ENCODE measurements at regions not wholly inside any gene's neighbourhood (a gene's known extent, or its start where the extent isn't known, plus 50 kb on each side); places are given as distances from the start of the nearest gene placed in this dataset.

GRCh38 chrX:121227888-121228287 is 180.5 kb downstream of the GLUD2 start:
- no peak for DNase-seq (ENCODE audit: low read depth, low spot score)
- no peaks in the 10 kb centered on the region for H4K20me1 ChIP-seq (ENCODE audit: control insufficient read depth, extremely low read depth, insufficient read depth, low read length)
- no peak overlapping the region for H3K27ac ChIP-seq (ENCODE audit: control insufficient read depth, insufficient read depth, low read length)
- no peak overlapping the region for H3K9ac ChIP-seq (ENCODE audit: control insufficient read depth, extremely low read depth, insufficient read depth, low read length)
- dilution Hi-C loops (cut with MboI; ENCODE audit: extremely low pct_ligation_motif_present, low sequenced_read_pairs), result no loop called here
- TF ChIP-seq, protein P1, sequence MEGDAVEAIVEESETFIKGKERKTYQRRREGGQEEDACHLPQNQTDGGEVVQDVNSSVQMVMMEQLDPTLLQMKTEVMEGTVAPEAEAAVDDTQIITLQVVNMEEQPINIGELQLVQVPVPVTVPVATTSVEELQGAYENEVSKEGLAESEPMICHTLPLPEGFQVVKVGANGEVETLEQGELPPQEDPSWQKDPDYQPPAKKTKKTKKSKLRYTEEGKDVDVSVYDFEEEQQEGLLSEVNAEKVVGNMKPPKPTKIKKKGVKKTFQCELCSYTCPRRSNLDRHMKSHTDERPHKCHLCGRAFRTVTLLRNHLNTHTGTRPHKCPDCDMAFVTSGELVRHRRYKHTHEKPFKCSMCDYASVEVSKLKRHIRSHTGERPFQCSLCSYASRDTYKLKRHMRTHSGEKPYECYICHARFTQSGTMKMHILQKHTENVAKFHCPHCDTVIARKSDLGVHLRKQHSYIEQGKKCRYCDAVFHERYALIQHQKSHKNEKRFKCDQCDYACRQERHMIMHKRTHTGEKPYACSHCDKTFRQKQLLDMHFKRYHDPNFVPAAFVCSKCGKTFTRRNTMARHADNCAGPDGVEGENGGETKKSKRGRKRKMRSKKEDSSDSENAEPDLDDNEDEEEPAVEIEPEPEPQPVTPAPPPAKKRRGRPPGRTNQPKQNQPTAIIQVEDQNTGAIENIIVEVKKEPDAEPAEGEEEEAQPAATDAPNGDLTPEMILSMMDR (optimal IDR thresholded peaks at IDR 0.05 in 1 of 3, IDR thresholded peaks at IDR 0.05 in 1 of 3, conservative IDR thresholded peaks at IDR 0.05 in 1 of 3; ENCODE audit: extremely low read depth in 1 of 3, insufficient read depth in 2 of 3, low read length in 3 of 3), result no peak
- TF ChIP-seq EZH2 (IDR thresholded peaks at IDR 0.05; ENCODE audit: low read length), result no peak
- H3K4me1 ChIP-seq (ENCODE audit: control insufficient read depth, extremely low read depth, insufficient read depth, low read length), result no peaks in the 10 kb centered on the region
- no peaks in the 10 kb centered on the region for H3K9me1 ChIP-seq (ENCODE audit: control insufficient read depth, extremely low read depth, insufficient read depth, low read length)
- no peaks in the 10 kb centered on the region for H3K9me3 ChIP-seq (ENCODE audit: control insufficient read depth, low read depth, low read length)
- no peaks in the 10 kb centered on the region for H3K79me2 ChIP-seq (ENCODE audit: control insufficient read depth, insufficient read depth, low read length)
- no peak for FAIRE-seq
- no peak overlapping the region for H2AFZ ChIP-seq (ENCODE audit: control insufficient read depth, low read length)
- H3K4me3 ChIP-seq (ENCODE audit: control insufficient read depth in 2 of 3, extremely low read depth in 1 of 3, insufficient read depth in 2 of 3, low read depth in 1 of 3, low read length in 3 of 3), result no peak overlapping the region
- no peaks in the 10 kb centered on the region for H3K36me3 ChIP-seq (ENCODE audit: control insufficient read depth in 2 of 2, extremely low read depth in 1 of 2, insufficient read depth in 2 of 2, low read length in 2 of 2)
- no peak overlapping the region for H3K4me2 ChIP-seq (ENCODE audit: control insufficient read depth, extremely low read depth, insufficient read depth, low read depth, low read length)
- H3K27me3 ChIP-seq (ENCODE audit: control insufficient read depth, extremely low read depth, insufficient read depth, low read length), result no peaks in the 10 kb centered on the region

DNA sequence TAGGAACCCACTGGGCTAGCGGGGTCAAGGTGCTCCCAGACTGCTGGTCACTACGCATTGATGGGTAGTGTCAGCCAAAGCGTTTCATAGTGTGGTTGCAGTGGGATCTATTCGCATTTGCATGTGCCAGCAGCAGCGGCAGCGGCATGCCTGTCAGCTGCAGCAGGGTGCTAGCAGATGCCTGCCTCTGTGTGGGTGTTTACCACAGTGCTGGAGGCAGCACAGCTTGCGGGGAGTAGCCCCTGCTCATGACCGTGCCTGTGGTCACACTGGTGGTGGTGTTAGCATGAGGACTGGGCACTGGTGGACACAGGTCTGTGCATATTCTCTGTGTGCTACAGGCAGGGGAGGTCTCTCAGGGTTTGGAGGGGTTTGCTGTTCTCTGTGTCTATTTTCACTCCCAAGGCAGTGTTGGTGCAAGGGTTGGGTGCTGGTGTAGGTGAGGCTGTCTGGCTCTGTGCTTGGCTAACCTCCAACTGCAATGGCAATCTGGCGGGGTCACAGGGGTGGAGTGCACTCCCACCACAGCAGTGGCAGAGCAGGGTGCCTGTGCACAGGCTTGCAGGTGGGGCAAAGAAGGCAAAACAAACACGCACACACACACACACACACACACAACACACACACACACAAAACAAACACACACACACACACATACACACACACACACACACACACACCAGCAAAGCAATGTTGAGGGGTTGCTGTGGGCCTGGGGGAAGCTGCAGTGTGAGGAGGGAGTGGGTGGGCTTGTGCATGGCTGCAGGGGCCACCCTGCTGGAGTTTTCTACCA is 184.4 kb downstream of the GLUD2 start:
- no peak for TF ChIP-seq EZH2 (IDR thresholded peaks at IDR 0.05; ENCODE audit: low read length)
- TF ChIP-seq, protein P1 (optimal IDR thresholded peaks at IDR 0.05 in 1 of 3, IDR thresholded peaks at IDR 0.05 in 1 of 3, conservative IDR thresholded peaks at IDR 0.05 in 1 of 3; ENCODE audit: extremely low read depth in 1 of 3, insufficient read depth in 2 of 3, low read length in 3 of 3), result no peak
- Histone ChIP-seq H4K20me1 (ENCODE audit: control insufficient read depth, extremely low read depth, insufficient read depth, low read length) (no peaks in the 10 kb centered on the region), H3K79me2 (ENCODE audit: control insufficient read depth, insufficient read depth, low read length) (no peaks in the 10 kb centered on the region), H3K9me3 (ENCODE audit: control insufficient read depth, low read depth, low read length) (no peaks in the 10 kb centered on the region), H3K27me3 (ENCODE audit: control insufficient read depth, extremely low read depth, insufficient read depth, low read length) (no peaks in the 10 kb centered on the region), H3K9me1 (ENCODE audit: control insufficient read depth, extremely low read depth, insufficient read depth, low read length) (no peaks in the 10 kb centered on the region), H3K4me1 (ENCODE audit: control insufficient read depth, extremely low read depth, insufficient read depth, low read length) (no peaks in the 10 kb centered on the region), H2AFZ (ENCODE audit: control insufficient read depth, low read length) (no peak overlapping the region), H3K4me2 (ENCODE audit: control insufficient read depth, extremely low read depth, insufficient read depth, low read depth, low read length) (no peak overlapping the region), H3K4me3 (ENCODE audit: control insufficient read depth in 2 of 3, extremely low read depth in 1 of 3, insufficient read depth in 2 of 3, low read depth in 1 of 3, low read length in 3 of 3) (no peak overlapping the region), H3K27ac (ENCODE audit: control insufficient read depth, insufficient read depth, low read length) (no peak overlapping the region), H3K36me3 (ENCODE audit: control insufficient read depth in 2 of 2, extremely low read depth in 1 of 2, insufficient read depth in 2 of 2, low read length in 2 of 2) (no peaks in the 10 kb centered on the region), H3K9ac (ENCODE audit: control insufficient read depth, extremely low read depth, insufficient read depth, low read length) (no peak overlapping the region)
- FAIRE-seq (no peak), DNase-seq (ENCODE audit: low read depth, low spot score) (no peak)
- dilution Hi-C loops (cut with MboI; ENCODE audit: extremely low pct_ligation_motif_present, low sequenced_read_pairs), result no loop called here

All from keratinocyte (primary cell).